Smooth muscle cell (in vitro differentiated cells): ENCODE measurements at regions not wholly inside any gene's neighbourhood (a gene's known extent, or its start where the extent isn't known, plus 50 kb on each side); places are given as distances from the start of the nearest gene placed in this dataset.

Experiments
- DNase-seq: peaks from one replicate; lab custom pipeline; 2025; ENCODE audit not compliant: unreplicated experiment; lab: John Stamatoyannopoulos, UW
- H2AFZ ChIP-seq: fragments of 200-600 bp; sonication (generic); 2 replicates; pipeline ENCODE4 v1.6.0; 2016; ENCODE audit warnings: antibody characterized with exemption, low read depth, mild to moderate bottlenecking
- H3F3A ChIP-seq: fragments of 200-600 bp; sonication (generic); 2 replicates; pipeline ENCODE4 v1.6.0; 2017; ENCODE audit warnings: antibody characterized with exemption, low read depth
- H3K27ac ChIP-seq: fragments of 200-600 bp; sonication (generic); 2 replicates; pipeline ENCODE4 v1.5.1; 2016; ENCODE audit warnings: low read depth, mild to moderate bottlenecking
- H3K27me3 ChIP-seq: fragments of 200-600 bp; sonication (generic); 2 replicates; pipeline ENCODE4 v1.6.1; 2016; ENCODE audit warnings: low read depth, mild to moderate bottlenecking
- H3K36me3 ChIP-seq: fragments of 200-600 bp; sonication (generic); 2 replicates; pipeline ENCODE4 v1.5.1; 2016; ENCODE audit warnings: low read depth
- H3K4me1 ChIP-seq: fragments of 200-600 bp; sonication (generic); 2 replicates; pipeline ENCODE4 v1.5.1; 2016; ENCODE audit warnings: low read depth
- H3K4me2 ChIP-seq: fragments of 200-600 bp; sonication (generic); 2 replicates; pipeline ENCODE4 v1.6.0; 2016; ENCODE audit warnings: mild to moderate bottlenecking
- H3K4me3 ChIP-seq: fragments of 200-600 bp; sonication (generic); 2 replicates; pipeline ENCODE4 v1.5.1; 2016; ENCODE audit warnings: mild to moderate bottlenecking
- H3K79me2 ChIP-seq: fragments of 200-600 bp; sonication (generic); 2 replicates; pipeline ENCODE4 v1.6.0; 2016; ENCODE audit warnings: low read depth, mild to moderate bottlenecking
- H3K9ac ChIP-seq: fragments of 200-600 bp; sonication (generic); 2 replicates; pipeline ENCODE4 v1.6.0; 2016; ENCODE audit warnings: low read depth
- H3K9me3 ChIP-seq: fragments of 200-600 bp; sonication (generic); replicated peaks from 2 replicates; pipeline ENCODE4 v1.5.1; 2016; ENCODE audit warnings: low read depth
- H4K20me1 ChIP-seq: fragments of 200-600 bp; sonication (generic); 2 replicates; pipeline ENCODE4 v1.6.0; 2016; ENCODE audit warnings: low read depth
- CTCF ChIP-seq: fragments of 200-600 bp; sonication (generic); IDR thresholded peaks from 2 replicates; pipeline ENCODE4 v1.5.1; 2017; ENCODE audit warnings: borderline replicate concordance, mild to moderate bottlenecking, antibody characterized with exemption; ENCODE audit not compliant: insufficient read depth, poor library complexity, severe bottlenecking
- WGBS: methylation state at CpG from one replicate; pipeline ENCODE4 v1.1.7; 2016; ENCODE audit warnings: low lambda C conversion rate; 5-methylcytosine and 5-hydroxymethylcytosine counted together

- no peaks in the 10 kb centered on the region for H3K79me2 ChIP-seq
- H3K4me2 ChIP-seq = no peak overlapping the region
- H3K36me3 ChIP-seq = no peaks in the 10 kb centered on the region
- H3K9ac ChIP-seq = no peak overlapping the region
- H3K9me3 ChIP-seq = no peaks in the 10 kb centered on the region
- no peak overlapping the region for H3K27ac ChIP-seq
- H3F3A ChIP-seq = no peaks in the 10 kb centered on the region
- TF ChIP-seq CTCF = no peak
- DNase-seq = no peak
- H3K4me1 ChIP-seq = no peaks in the 10 kb centered on the region
- no peaks in the 10 kb centered on the region for H4K20me1 ChIP-seq
- 96% methylated on average over 4 of the region's 4 CpGs for WGBS
- no peaks in the 10 kb centered on the region for H3K27me3 ChIP-seq
- no peak overlapping the region for H3K4me3 ChIP-seq
- H2AFZ ChIP-seq = no peak overlapping the region
Observed at GRCh38 chr2:116074161-116074560, 1631.7 kb downstream of the DPP10 start.

GRCh38 chr2:116088236-116088635 lies 1645.8 kb downstream of the DPP10 start:
- H3F3A ChIP-seq = no peaks in the 10 kb centered on the region
- no peaks in the 10 kb centered on the region for H3K27me3 ChIP-seq
- H2AFZ ChIP-seq = peak overlapping the region; percentile 1
- H3K27ac ChIP-seq = peak overlapping the region; percentile 51
- H3K4me2 ChIP-seq = peak overlapping the region; percentile 56
- H3K9ac ChIP-seq = no peak overlapping the region
- DNase-seq = no peak
- no peaks in the 10 kb centered on the region for H3K79me2 ChIP-seq
- TF ChIP-seq CTCF = no peak
- H4K20me1 ChIP-seq = no peaks in the 10 kb centered on the region
- no peak overlapping the region for H3K4me3 ChIP-seq
- no peaks in the 10 kb centered on the region for H3K4me1 ChIP-seq
- no peaks in the 10 kb centered on the region for H3K36me3 ChIP-seq
- WGBS = 7% methylated on average over 3 of the region's 3 CpGs
- no peaks in the 10 kb centered on the region for H3K9me3 ChIP-seq

- no peak overlapping the region for H3K9ac ChIP-seq
- H3F3A ChIP-seq = no peaks in the 10 kb centered on the region
- no peak for DNase-seq
- H4K20me1 ChIP-seq = no peaks in the 10 kb centered on the region
- no peak overlapping the region for H3K27ac ChIP-seq
- peak; percentile 30 for TF ChIP-seq CTCF
- no peaks in the 10 kb centered on the region for H3K36me3 ChIP-seq
- no peak overlapping the region for H3K4me3 ChIP-seq
- H3K4me1 ChIP-seq = no peaks in the 10 kb centered on the region
- H3K79me2 ChIP-seq = no peaks in the 10 kb centered on the region
- no peaks in the 10 kb centered on the region for H3K9me3 ChIP-seq
- H3K27me3 ChIP-seq = peaks cover 6% of the 10 kb centered on the region
- H3K4me2 ChIP-seq = no peak overlapping the region
- 36% methylated on average over 1 of the region's 1 CpG for WGBS
- no peak overlapping the region for H2AFZ ChIP-seq
Observed at GRCh38 chr2:116094196-116094595, 1651.8 kb downstream of the DPP10 start.

GRCh38 chr2:116095636-116096035 lies 1653.2 kb downstream of the DPP10 start:
- no peaks in the 10 kb centered on the region for H3K36me3 ChIP-seq
- no peak for DNase-seq
- no peaks in the 10 kb centered on the region for H3K79me2 ChIP-seq
- peaks cover 6% of the 10 kb centered on the region for H3K27me3 ChIP-seq
- H3F3A ChIP-seq = no peaks in the 10 kb centered on the region
- no peak overlapping the region for H3K4me3 ChIP-seq
- H3K9ac ChIP-seq = no peak overlapping the region
- no peak overlapping the region for H2AFZ ChIP-seq
- no peaks in the 10 kb centered on the region for H4K20me1 ChIP-seq
- no peak overlapping the region for H3K27ac ChIP-seq
- no peaks in the 10 kb centered on the region for H3K4me1 ChIP-seq
- no peak overlapping the region for H3K4me2 ChIP-seq
- WGBS = 94% methylated on average over 4 of the region's 4 CpGs
- no peak for TF ChIP-seq CTCF
- H3K9me3 ChIP-seq = no peaks in the 10 kb centered on the region
